ENCODE measurements at regions not wholly inside any gene's neighbourhood (a gene's known extent, or its start where the extent isn't known, plus 50 kb on each side); places are given as distances from the start of the nearest gene placed in this dataset.

DNA sequence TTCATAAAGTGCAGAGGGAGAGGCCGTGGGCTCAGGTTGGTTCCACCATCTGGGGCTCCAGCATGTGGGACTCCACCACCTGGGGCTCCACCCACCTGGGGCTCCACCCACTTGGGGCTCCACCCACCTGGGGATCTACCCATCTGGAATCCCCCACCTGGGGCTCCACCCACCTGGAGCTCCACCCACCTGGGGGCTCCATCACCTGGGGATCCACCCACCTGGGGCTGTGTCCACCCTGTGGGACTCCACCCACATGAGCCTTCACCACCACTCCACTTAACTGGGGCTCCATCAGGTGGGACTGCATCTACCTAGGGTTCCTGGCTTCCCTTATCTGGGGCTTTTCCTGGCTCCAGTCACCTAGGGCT, 226.0 kb upstream of the CDYL start:
- intact Hi-C loops (cut with DNase I), result no loop called here
- no peak for DNase-seq
- ATAC-seq (ENCODE audit: poor library complexity), result no peak

DNA sequence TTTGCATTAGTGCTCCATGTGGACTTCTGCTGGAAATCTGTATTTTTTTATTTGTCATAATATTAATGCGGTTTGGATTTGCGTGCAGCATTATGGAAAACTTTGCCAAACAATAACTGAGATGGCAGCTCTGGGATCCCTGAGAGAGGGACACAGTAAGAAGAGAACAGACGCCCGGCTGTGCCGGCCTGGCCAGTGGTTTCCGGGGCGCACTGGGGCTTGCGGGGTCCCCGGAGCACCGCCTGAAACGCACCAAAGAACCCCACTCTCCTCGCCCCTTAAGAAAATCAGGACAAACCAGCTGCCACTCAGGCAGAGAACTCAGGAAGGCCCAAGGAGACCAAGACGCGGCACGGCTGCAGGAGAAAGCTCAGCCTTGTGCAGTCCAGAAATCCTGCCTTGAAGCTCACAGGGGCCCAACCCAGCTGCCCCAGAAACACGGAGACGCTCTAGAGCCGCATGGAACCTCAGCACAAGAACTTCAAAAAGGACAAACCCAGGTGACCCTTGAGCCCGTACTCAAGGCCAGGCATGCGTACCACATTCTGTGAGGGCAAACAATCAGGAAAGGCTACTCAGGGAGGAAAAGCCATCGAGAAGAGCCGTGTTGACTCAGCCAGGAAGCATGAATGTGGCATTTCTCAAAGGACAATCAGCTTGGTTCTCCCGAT, 226.5 kb upstream of the CDYL start:
- no peak for ATAC-seq (ENCODE audit: poor library complexity)
- DNase-seq, result no peak
- intact Hi-C loops (cut with DNase I), result no loop called here

DNA sequence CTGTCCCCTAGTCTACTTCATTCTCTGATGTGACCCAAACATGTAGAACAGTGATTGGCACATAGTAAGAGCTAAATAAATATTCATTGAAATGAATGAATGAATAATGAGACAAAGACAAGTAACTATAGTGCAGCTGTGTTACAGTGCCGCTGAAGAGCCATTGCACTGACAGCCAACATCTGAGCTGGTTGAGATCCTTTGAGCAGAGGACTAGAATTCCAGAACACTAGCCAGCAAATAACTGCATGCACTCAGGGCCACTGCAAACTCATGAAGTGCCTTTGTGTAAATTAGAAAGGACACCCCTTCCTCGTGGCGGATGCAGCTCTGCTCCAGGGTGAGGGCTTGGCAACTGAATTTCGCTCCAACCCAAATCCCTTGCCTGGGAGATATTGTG, 230.3 kb upstream of the CDYL start:
- DNase-seq, result no peak

DNA sequence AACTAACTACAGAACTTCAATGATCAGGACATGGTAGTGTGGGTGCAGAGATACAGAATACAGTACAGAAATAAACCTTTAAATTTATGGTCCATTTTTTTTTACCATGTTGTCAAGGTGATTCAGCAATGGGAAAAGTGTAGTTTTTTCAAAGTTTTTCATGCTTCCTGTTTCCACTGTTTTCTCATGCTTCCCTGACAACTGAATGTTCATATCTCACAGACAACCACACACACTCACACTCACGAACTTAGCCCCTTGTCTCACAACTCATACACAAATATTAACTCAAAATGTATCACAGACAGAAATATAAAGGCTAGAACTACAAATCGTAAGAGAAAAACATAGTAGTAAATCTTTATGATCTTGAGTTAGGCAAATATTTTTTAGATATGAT, 232.6 kb upstream of the CDYL start:
- DNase-seq (no peak), ATAC-seq (ENCODE audit: poor library complexity) (no peak)
- intact Hi-C loops (cut with DNase I), result no loop called here

More for the DNA sequence above, 230.3 kb upstream of the CDYL start:
- ATAC-seq (ENCODE audit: poor library complexity), result peak; percentile 85
- intact Hi-C loops (cut with DNase I), result no loop called here

- intact Hi-C loops (cut with DNase I), result no loop called here
- no peak for ATAC-seq (ENCODE audit: poor library complexity)
- DNase-seq, result no peak
These were observed 242.6 kb upstream of the CDYL start for GRCh38 chr6:4533576-4533975.

GRCh38 chr6:4531406-4531805, 244.8 kb upstream of the CDYL start:
- intact Hi-C loops (cut with DNase I), result no loop called here
- no peak for DNase-seq
- ATAC-seq (ENCODE audit: poor library complexity), result no peak

DNA sequence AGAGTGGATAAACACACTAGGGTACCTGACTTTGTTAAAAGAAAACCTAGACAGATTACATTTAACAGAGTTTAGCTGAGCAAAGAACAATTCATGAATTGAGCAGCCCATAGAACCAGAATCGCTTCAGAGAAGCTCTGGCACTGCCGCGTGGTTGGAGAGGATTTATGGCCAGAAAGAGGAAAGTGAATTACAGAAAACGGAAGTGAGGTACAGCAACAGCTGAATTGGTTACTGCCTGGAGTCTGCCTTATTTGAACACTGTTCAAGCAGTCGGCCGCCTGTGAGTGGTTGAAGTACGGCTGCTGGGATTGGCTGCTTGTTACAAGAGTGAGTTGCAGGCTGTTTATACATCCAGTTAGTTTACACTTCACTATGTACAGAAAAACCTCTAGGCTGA, 253.8 kb upstream of the CDYL start:
- no peak for DNase-seq
- ATAC-seq (ENCODE audit: poor library complexity), result no peak
- intact Hi-C loops (cut with DNase I), result no loop called here

DNA sequence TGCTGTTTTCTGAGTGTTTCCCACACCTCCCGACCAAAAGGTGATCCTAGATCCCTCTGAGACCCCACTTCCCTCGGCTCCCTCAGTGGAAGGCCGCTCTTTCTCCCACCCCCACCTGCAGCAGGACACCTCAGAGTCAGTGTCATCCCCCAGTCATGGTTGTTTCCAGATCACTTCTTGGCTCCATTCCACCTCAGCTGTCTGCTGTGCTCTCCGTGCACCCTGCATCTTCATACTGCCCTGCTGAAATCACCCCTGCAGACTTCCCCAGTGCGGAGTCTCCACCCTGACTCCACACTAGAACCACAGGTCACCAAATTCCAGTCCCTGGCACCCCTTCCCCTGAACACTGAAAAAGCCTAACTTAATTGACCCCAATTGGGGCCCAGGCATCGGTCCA, 255.1 kb upstream of the CDYL start:
- DNase-seq (no peak), ATAC-seq (ENCODE audit: poor library complexity) (no peak)
- intact Hi-C loops (cut with DNase I), result no loop called here

- ATAC-seq (ENCODE audit: poor library complexity) (no peak), DNase-seq (no peak)
- intact Hi-C loops (cut with DNase I), result no loop called here
These were observed 257.7 kb upstream of the CDYL start for GRCh38 chr6:4518506-4518905.

DNA sequence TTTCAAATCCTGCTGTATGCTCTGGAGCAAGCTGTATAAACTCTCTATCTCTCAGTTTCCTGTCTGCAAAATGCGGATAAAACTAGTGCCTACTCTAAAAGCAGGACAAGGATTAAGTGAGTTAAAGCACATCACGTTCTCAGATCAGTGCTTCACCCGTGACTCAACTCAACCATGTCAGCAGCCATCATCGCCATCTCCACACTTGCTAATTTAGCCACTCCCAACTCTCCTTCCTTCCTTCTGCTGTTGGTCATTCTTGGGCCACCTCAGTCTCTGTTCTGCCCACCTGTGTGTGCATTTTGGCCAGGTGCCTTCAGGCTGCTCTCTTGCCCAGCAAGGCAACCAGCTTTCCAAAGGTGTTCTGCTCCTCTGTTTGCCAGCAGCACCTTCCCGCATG, 260.0 kb upstream of the CDYL start:
- intact Hi-C loops (cut with DNase I), result no loop called here
- ATAC-seq (ENCODE audit: poor library complexity) (no peak), DNase-seq (no peak)

DNA sequence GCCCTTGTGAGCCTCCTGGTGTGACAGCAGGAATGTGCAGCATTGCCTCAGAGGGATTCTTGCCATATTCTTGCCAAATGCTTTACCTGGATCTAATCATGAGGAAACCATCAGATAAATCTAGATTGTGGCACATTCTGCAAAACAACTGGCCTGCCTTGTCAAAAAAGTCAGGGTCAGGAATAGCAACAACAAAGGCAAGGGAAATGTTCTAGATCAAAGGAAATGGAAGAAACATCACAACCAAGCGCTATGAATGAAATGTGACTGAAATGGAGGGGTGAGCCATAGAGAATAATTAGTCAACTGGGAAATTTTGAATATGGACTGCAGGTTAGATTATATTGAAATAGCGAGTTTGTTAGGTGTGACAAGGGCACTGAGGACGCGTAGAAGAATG, 262.6 kb upstream of the CDYL start:
- ATAC-seq (ENCODE audit: poor library complexity) (no peak), DNase-seq (no peak)
- intact Hi-C loops (cut with DNase I), result no loop called here

DNA sequence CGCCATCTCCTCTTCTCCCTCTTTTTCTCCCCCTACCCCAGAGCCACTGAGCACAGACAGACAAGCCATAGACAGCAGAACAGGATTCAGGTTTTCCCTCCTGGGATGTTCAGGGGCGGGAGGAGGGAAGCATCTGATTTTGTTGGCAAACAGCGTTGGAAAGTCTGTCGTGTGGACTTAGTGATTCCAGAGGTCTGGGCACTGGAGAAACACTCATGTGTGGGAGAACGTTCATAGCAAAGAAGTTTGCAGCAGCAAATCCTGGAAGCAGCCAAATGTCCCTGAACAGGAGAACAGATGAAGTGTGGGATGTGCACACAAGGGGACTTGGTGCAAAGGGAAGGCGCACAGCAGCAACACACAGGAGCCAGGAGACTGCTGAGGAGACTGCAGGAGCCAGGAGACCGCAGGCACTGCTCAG, 264.1 kb upstream of the CDYL start:
- ATAC-seq (ENCODE audit: poor library complexity), result no peak
- DNase-seq, result no peak
- intact Hi-C loops (cut with DNase I), result no loop called here

DNA sequence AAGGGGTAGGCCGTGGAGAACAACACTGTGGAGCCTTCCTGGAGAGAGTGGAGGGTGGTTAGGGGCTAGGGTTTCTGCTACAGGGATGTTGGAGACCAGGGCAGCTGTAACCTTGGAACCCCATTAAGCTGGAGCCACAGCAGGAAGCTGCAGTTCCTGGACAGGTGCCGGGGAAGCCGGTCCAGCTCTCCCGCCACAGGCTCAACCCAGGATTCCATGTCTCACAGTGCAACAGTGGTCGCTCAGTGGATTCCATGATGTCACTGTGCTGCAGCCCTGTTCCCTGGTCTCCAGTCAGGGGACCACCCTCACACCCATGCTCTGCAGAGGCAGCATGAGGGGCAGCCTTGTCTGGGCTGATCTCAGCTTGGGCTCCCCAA, 264.6 kb upstream of the CDYL start:
- no peak for ATAC-seq (ENCODE audit: poor library complexity)
- intact Hi-C loops (cut with DNase I), result no loop called here
- DNase-seq, result no peak

GRCh38 chr6:4510906-4511640, 265.1 kb upstream of the CDYL start:
- no peak for DNase-seq
- intact Hi-C loops (cut with DNase I), result no loop called here
- ATAC-seq (ENCODE audit: poor library complexity), result no peak

DNA sequence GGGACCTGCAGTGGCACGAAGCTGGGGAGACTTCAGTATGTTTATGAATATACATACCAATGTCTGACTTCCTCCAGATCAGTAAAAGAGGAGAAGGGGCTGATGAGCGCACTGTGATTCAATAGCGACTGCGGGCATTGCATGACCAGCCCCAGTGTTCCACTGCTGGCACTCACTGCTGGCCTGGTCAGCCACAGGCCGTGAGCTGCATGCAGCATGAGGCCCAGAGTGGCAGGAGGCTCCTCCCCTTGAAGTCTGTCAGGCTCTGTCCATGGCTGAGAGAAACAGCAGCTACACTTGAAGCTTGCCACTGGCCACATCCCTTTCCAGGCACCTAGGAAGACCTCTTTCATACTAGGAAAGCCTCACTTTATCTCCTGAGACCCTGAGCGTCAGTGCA, 265.9 kb upstream of the CDYL start:
- DNase-seq (no peak), ATAC-seq (ENCODE audit: poor library complexity) (no peak)
- intact Hi-C loops (cut with DNase I), result no loop called here

- ATAC-seq (ENCODE audit: poor library complexity), result no peak
- intact Hi-C loops (cut with DNase I), result no loop called here
These were observed 266.7 kb upstream of the CDYL start for GRCh38 chr6:4509506-4509905.

GRCh38 chr6:4506792-4507191, 269.4 kb upstream of the CDYL start:
- ATAC-seq (ENCODE audit: poor library complexity) (no peak), DNase-seq (no peak)
- intact Hi-C loops (cut with DNase I), result no loop called here

More at GRCh38 chr6:4509506-4509905, 266.7 kb upstream of the CDYL start:
- no peak for DNase-seq

DNA sequence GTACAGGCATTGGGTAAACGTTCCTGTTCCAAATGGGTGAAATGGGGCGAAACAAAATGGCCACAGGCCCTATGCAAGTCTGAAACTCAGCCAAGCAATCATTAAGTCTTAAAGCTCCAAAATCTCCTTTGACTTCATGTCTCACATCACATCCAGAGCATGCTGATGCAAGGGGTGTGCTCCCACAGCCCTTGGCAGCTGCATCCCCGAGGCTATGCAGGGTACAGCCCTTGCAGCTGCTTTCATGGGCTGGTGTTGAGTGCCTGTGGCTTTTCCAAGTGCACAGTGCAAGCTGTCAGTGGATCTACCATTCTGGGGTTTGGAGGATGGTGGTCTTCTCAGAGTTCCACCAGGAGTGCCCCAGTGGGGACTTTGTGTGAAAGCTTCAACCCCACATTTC, 270.0 kb upstream of the CDYL start:
- ATAC-seq (ENCODE audit: poor library complexity) (no peak), DNase-seq (no peak)
- intact Hi-C loops (cut with DNase I), result no loop called here

- intact Hi-C loops (cut with DNase I), result no loop called here
- DNase-seq, result no peak
- no peak for ATAC-seq (ENCODE audit: poor library complexity)
These were observed 271.5 kb upstream of the CDYL start for GRCh38 chr6:4504700-4505099.

DNA sequence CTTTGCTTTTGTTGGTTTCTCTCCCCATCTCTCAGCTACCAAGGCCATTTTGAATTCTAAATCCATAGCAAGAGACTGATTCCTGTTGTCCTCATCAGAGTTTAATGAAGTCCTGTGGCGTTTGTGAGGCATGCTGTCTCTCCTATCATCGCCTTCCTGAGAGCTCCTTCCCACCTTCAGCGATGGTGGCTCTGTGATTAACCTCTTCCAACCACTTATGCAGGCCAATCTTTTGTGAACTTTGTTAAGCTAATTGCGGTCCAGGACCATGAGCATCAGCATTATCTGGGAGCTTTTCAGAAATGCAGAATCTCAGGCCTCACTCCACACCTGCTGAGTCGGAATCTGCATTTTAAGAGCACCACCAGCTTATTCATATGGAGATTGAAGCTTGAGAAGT, 272.5 kb upstream of the CDYL start:
- DNase-seq (no peak), ATAC-seq (ENCODE audit: poor library complexity) (no peak)
- intact Hi-C loops (cut with DNase I), result no loop called here

DNA sequence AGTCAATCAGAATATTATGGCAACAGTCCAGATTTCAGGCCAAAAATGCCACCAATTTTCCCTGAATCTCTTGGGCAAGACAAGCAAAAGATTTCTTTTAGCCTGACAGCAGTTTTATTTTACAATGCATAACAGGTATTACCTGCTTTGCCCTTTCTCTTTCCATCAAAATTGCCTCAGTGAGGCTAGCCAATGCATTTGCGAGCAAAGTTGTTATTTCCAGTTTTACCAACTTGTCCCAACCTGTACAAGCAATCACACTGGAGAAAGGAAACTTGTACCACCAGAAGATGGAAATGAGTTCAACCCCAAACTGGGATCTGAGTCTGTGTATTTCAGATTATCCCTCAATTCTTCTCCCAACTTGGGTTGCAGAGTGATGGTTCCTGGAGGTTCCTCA, 279.9 kb upstream of the CDYL start:
- ATAC-seq (ENCODE audit: poor library complexity) (no peak), DNase-seq (no peak)
- intact Hi-C loops (cut with DNase I), result no loop called here
